GM19372 (cell line): ENCODE measurements at regions not wholly inside any gene's neighbourhood (a gene's known extent, or its start where the extent isn't known, plus 50 kb on each side); places are given as distances from the start of the nearest gene placed in this dataset.
"Not testable (repeated sequence)": the region's sequence is repeated elsewhere in the genome, so short reads cannot be mapped to it uniquely, and the experiment has no call there.

Experiments used
- ATAC-seq: cut with Tn5 transposase; IDR thresholded peaks from one replicate; pipeline ENCODE4 v1.9.1; 2021; ENCODE audit warnings: mild to moderate bottlenecking, low read depth, moderate library complexity; ENCODE audit not compliant: unreplicated experiment

- not testable (repeated sequence) for ATAC-seq
Observed at GRCh38 chr15:94868265-94868664, 636.9 kb downstream of the MCTP2 start.

GRCh38 chr15:94875550-94875949 is 644.2 kb downstream of the MCTP2 start:
- no peak for ATAC-seq

DNA sequence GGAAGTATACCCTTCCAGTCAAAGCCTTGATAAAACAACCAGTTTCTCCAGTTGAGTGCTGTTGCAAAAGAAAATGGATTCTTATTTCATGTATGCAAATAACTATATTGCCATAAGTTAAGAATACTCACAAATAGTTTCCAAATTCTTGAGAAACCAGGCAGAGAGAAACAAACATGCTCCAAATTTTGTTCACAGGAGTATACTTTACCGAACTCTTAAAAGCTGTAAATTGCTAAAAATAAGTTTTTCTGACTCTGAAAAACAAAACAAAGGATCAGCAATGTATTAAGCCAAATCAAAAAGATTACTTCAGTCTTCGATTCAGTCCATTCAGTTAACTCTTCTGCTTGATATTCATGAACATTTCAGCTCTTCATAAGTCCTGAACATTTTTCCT is 646.5 kb downstream of the MCTP2 start:
- ATAC-seq: no peak

GRCh38 chr15:94882071-94882712 is 650.8 kb downstream of the MCTP2 start:
- ATAC-seq: no peak

DNA sequence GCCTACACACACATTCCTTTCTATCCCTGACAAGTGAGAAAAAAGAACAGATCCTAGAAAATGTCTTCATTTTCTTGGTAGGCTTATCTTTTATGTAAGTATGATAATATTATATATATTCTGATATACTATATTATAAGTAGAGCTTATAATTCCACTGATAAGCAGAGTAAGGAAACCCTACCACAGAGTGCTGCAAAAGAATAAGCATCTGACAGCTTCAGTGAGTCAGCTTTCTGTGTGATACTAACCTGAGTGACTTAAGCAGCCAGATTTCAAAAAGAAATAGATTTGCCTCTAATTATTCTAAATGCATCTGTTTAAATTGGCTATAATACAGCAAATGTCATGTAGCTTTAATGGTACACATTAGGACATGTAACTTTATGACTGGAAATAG is 656.0 kb downstream of the MCTP2 start:
- ATAC-seq: no peak

- no peak for ATAC-seq
Observed at GRCh38 chr15:94889153-94889552, 657.8 kb downstream of the MCTP2 start.

GRCh38 chr15:94893091-94893490 is 661.7 kb downstream of the MCTP2 start:
- ATAC-seq: no peak

GRCh38 chr15:94894056-94894455 is 662.7 kb downstream of the MCTP2 start:
- ATAC-seq: no peak

- ATAC-seq: no peak
Observed at GRCh38 chr15:94909510-94909909, 678.1 kb downstream of the MCTP2 start.

GRCh38 chr15:94910166-94910565 is 678.8 kb downstream of the MCTP2 start:
- no peak for ATAC-seq

DNA sequence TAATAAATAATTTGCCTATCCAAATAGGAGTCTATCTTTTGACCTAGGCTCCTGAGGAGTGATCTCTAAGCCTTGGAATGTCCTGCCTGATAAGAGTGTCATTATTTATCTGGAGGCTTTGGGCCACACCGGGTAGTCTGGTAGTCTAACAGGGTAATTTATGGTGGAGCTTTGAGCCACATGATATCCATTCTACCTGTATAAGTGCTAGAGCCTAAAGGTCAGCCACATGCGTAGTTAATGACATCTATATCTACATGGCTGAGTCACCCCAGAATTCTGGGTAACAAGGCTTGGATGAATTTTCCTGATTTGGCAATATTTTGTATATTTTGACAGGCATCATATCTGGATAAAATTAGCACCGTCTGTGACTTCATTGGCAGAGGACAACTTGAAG is 681.4 kb downstream of the MCTP2 start:
- ATAC-seq: no peak

GRCh38 chr15:94917068-94917467 is 685.7 kb downstream of the MCTP2 start:
- ATAC-seq: no peak

DNA sequence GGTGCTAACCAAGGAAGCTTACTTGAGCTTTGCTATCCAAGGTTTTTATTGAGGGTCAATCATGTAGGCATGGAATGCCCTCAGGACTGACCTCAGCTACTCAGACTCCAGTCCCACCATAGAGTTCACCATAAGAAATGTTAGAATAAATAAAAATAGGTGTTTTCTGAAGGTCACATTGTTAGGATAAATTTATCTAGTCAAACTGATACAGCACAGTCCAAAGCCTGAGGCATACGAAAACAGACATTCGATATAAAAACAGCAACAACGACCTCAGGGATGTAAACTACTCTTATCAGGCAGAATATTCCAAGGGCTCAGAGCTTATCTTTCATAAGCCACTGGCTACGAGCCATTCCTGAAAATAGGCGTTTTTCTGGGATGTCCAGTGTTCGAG is 690.6 kb downstream of the MCTP2 start:
- ATAC-seq: no peak

DNA sequence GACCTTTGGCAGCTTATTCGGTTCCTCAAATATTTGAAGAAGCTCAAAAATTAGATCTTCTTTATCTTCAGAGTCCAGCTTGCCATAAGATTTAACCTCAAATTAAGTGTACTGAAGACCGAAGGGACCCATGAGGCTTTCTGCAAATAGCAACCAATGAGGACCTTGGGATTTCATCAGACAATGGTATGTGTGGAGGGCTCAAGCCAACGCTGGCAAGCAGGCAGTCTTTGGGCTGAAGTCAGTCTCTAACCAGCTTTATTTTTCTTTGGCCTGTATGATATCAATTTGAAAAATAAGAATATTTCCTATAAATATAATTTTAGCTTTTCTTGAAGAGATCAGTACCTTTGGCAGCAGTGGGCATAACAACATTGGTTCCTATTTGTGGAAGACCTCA is 692.7 kb downstream of the MCTP2 start:
- ATAC-seq: no peak

- ATAC-seq: no peak
Observed at GRCh38 chr15:94924971-94925598, 693.7 kb downstream of the MCTP2 start.

DNA sequence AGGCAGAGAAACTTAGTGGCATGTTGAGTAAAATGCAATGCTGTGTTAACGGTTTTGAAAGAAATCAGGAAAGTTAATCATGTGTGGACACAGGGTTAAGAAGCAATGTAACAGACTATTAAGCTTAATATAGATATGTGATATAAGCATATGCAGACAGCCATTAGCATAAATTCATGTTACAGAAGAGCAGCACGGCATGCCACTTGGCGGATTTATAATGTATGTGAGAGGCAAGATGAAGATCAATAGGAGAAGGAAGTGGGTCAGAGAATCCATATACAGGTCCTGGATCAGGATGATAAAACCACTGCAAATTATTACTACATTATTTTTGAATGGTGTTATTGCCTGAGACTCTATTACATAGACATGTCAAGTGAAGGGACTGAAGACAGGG is 694.3 kb downstream of the MCTP2 start:
- ATAC-seq: no peak

DNA sequence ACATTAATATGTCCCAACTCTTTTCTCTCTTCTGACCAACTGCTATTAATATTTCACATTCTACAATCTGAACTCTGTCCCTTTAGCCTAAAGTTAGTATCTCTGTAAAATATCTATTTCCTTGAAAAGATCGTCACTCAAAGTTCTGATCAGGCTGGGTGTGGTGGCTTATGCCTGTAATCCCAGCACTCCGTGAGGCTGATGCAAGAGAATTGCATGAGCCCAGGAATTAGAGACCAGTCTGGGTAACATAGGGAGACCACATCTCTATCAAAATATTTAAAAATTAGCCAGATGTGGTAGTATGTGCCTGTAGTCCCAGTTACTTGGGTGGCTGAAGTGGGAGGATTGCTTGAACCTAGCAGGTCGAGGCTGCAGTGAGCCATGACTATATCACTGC is 695.6 kb downstream of the MCTP2 start:
- no peak for ATAC-seq

DNA sequence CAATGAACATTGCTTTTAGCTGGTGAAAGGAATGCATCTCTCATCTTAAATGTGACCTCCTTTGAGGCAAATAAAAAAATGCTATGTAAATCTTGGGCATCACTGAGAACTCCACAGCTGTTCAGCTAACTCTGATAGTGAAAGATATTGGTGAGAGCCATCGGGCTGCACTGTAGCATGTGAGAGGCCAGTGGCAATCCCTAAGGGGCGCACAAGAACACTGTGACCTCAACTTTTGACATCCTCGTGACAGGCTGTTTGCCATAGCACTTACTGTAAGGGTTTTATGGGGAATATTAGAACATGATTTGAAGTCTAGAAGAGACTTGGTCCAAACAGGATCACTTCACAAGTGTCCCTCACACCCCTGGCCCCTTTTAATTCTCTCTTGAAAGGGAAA is 697.9 kb downstream of the MCTP2 start:
- ATAC-seq: no peak

DNA sequence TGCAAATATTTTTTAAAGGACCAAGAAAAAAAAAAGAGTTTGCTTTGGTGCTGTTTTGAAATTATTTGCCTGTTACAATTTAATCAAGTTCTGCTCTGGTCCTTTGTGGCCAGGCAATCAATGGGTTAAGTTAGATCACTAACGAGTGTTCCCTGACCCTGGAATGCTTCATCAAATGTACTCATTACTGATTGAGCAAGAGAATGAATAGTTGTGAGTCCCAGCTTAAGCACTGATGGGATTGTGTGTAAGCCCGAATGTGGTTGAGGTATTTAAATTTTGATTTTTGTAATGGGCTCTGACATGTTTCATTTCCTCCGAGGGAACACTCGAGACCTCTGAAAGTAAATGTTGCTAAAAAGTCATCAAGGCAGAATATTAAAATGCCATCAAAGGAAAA is 699.1 kb downstream of the MCTP2 start:
- no peak for ATAC-seq

DNA sequence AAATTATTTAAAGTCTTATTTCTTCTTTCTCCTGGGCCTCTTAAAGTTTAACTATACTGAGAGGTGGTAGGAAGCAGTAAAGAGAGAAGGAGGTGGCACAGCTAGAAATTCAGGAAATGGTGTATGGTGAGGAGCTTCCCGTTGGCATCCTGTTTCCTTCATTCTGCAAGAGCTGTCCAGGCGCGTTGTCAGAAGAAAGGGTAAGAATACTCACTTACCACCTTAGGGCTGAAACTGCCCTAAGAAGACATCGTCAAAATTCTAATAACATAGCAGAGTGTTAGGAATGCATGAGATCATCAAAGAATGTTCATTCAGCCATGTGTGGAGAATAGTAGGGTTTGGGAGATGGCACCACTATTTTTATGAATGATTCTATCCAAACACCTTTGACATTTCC is 699.6 kb downstream of the MCTP2 start:
- no peak for ATAC-seq

DNA sequence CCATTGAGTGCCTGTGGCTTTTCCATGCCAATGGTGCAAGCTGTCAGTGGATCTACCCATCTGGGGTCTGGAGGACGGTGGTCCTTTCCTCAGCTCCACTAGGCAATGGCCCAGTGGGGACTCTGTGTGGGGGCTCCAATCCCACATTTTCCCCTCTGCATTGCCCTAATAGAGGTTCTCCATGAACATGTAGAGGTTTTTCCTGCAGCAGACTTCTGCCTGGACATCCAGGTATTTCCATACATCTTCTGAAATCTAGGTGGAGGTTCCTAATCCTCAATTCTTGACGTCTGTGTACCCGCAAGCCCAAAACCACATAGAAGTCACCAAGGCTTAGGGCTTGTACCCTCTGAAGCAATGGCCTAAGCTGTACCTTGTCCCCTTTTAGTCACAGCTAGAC is 703.1 kb downstream of the MCTP2 start:
- ATAC-seq: no peak

GRCh38 chr15:94937242-94937641 is 705.9 kb downstream of the MCTP2 start:
- no peak for ATAC-seq

DNA sequence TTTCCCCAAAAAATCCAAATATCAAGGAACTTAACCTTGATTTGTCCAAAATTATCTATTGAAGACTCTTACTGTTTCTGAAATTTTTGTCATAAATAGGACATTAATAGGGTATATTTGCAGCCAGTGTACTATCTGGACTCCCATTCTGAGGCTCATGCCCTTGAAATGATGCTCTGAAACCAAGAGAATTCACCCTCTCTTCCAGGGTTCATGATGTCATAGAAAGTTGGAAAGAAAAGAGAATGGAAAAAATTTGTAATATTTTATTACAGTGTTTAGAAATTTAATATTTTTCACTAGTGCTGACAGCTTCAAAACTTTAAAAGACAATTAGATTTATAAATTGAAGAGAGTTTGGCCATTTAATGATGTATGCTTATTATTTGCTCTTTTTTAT is 712.5 kb downstream of the MCTP2 start:
- no peak for ATAC-seq
